SK-N-SH (cell line): ENCODE measurements at regions not wholly inside any gene's neighbourhood (a gene's known extent, or its start where the extent isn't known, plus 50 kb on each side); places are given as distances from the start of the nearest gene placed in this dataset.

Experiments used
- POLR2AphosphoS5 ChIP-seq: IDR thresholded peaks from 2 replicates; pipeline ENCODE4 v1.6.1; 2012; ENCODE audit warnings: low read depth, low read length
- RAD21 ChIP-seq: IDR thresholded peaks from 2 replicates; pipeline ENCODE4 v1.6.1; 2012; ENCODE audit warnings: mild to moderate bottlenecking, low read length
- RFX5 ChIP-seq: IDR thresholded peaks from 2 replicates; pipeline ENCODE4 v1.6.1; 2012; ENCODE audit warnings: mild to moderate bottlenecking, improper control_type of control experiment, low read length
- TAF1 ChIP-seq: IDR thresholded peaks from 2 replicates; pipeline ENCODE4 v1.6.1; 2012; ENCODE audit warnings: low read depth, mild to moderate bottlenecking, low read length, moderate library complexity, borderline replicate concordance
- TF ChIP-seq, protein P1 (sequence below): IDR thresholded peaks from 2 replicates; pipeline ENCODE4 v1.4.0; 2012; ENCODE audit warnings: low read depth
- TF ChIP-seq, protein P2 (sequence below): fragments of 200-600 bp; sonication (generic); IDR thresholded peaks from 2 replicates; pipeline ENCODE4 v1.6.1; 2017; ENCODE audit warnings: antibody characterized with exemption, mild to moderate bottlenecking, moderate library complexity

DNA sequence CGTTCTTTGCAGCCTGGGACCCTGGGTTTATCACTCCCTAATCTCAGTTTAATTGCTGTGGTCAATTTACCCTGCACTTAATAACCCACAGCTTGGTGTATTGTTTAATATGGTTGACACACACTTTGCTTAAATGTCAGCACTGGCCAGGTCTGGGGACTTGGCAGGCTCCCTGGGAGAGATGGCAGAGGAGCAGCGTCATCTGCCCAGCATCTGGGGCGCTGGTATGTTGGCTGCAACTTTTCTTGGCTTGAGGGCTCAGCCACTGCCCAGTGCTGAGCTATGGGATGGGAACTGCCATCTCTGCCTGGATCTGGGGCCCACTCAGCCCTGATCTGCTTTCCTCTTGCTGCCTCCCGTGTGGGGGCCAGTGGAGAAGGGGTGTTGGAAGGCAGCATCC is 115.7 kb upstream of the IRX3 start:
- TF ChIP-seq RAD21 (peak; percentile 19; the same call in 1 of the 2 replicates), TAF1 (no peak), RFX5 (no peak), POLR2AphosphoS5 (peak; percentile 15; the same call in 1 of the 2 replicates)
- TF ChIP-seq, protein P1, sequence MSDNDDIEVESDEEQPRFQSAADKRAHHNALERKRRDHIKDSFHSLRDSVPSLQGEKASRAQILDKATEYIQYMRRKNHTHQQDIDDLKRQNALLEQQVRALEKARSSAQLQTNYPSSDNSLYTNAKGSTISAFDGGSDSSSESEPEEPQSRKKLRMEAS: no peak
- TF ChIP-seq, protein P2, sequence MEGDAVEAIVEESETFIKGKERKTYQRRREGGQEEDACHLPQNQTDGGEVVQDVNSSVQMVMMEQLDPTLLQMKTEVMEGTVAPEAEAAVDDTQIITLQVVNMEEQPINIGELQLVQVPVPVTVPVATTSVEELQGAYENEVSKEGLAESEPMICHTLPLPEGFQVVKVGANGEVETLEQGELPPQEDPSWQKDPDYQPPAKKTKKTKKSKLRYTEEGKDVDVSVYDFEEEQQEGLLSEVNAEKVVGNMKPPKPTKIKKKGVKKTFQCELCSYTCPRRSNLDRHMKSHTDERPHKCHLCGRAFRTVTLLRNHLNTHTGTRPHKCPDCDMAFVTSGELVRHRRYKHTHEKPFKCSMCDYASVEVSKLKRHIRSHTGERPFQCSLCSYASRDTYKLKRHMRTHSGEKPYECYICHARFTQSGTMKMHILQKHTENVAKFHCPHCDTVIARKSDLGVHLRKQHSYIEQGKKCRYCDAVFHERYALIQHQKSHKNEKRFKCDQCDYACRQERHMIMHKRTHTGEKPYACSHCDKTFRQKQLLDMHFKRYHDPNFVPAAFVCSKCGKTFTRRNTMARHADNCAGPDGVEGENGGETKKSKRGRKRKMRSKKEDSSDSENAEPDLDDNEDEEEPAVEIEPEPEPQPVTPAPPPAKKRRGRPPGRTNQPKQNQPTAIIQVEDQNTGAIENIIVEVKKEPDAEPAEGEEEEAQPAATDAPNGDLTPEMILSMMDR: no peak
